H9 (cell line): ENCODE measurements at regions not wholly inside any gene's neighbourhood (a gene's known extent, or its start where the extent isn't known, plus 50 kb on each side); places are given as distances from the start of the nearest gene placed in this dataset.

ENCODE experiments used
- DNase-seq: peaks from one replicate; pipeline ENCODE4 v3.0.0-alpha.2; 2017
- H2AFZ ChIP-seq: one replicate; pipeline ENCODE4 v1.6.1; 2013; ENCODE audit warnings: mild to moderate bottlenecking, low read length, control low read depth, moderate library complexity
- H2AK5ac ChIP-seq: 2 replicates; pipeline ENCODE4 v1.6.1; 2013; ENCODE audit warnings: low read length, control low read depth, mixed read lengths; ENCODE audit not compliant: insufficient read length
- H2BK120ac ChIP-seq: one replicate; pipeline ENCODE4 v1.6.1; 2013; ENCODE audit warnings: low read depth, mild to moderate bottlenecking, low read length, control low read depth, inconsistent platforms; ENCODE audit not compliant: poor library complexity, severe bottlenecking
- H2BK12ac ChIP-seq: 2 replicates; pipeline ENCODE4 v1.6.1; 2013; ENCODE audit warnings: low read length, control low read depth, mixed read lengths, low read depth; ENCODE audit not compliant: insufficient read length
- H2BK15ac ChIP-seq: 2 replicates; pipeline ENCODE4 v1.6.1; 2013; ENCODE audit warnings: low read depth, low read length, control low read depth
- H2BK20ac ChIP-seq: one replicate; pipeline ENCODE4 v1.6.1; 2013; ENCODE audit warnings: low read depth, mild to moderate bottlenecking, low read length, control low read depth, inconsistent platforms; ENCODE audit not compliant: poor library complexity, severe bottlenecking
- H2BK5ac ChIP-seq: 2 replicates; pipeline ENCODE4 v1.6.1; 2013; ENCODE audit warnings: low read length, control low read depth, mixed read lengths; ENCODE audit not compliant: insufficient read length
- H3K14ac ChIP-seq: 2 replicates; pipeline ENCODE4 v1.6.1; 2013; ENCODE audit warnings: low read length, control low read depth; ENCODE audit not compliant: insufficient read depth
- H3K18ac ChIP-seq: 2 replicates; pipeline ENCODE4 v1.6.1; 2013; ENCODE audit warnings: low read depth, mild to moderate bottlenecking, mixed read lengths, low read length, control low read depth; ENCODE audit not compliant: insufficient read length
- H3K23ac ChIP-seq: 2 replicates; pipeline ENCODE4 v1.6.1; 2013; ENCODE audit warnings: low read length, control low read depth, mixed read lengths, low read depth; ENCODE audit not compliant: insufficient read length
- H3K23me2 ChIP-seq: 2 replicates; pipeline ENCODE4 v1.6.1; 2013; ENCODE audit warnings: low read depth, mild to moderate bottlenecking, mixed read lengths, low read length, control low read depth; ENCODE audit not compliant: insufficient read length, poor library complexity, severe bottlenecking
- H3K27ac ChIP-seq: 2 replicates; pipeline ENCODE4 v1.5.1; 2013; ENCODE audit warnings: low read length, control low read depth, mixed read lengths, low read depth; ENCODE audit not compliant: insufficient read length
- H3K27me3 ChIP-seq: 2 replicates; pipeline ENCODE4 v1.6.1; 2013; ENCODE audit warnings: low read length, control low read depth, inconsistent platforms; ENCODE audit not compliant: insufficient read depth
- H3K4ac ChIP-seq: 2 replicates; pipeline ENCODE4 v1.6.1; 2013; ENCODE audit warnings: low read depth, mild to moderate bottlenecking, control low read depth, inconsistent platforms, low read length, moderate library complexity
- H3K4me1 ChIP-seq: 2 replicates; pipeline ENCODE4 v1.6.1; 2013; ENCODE audit warnings: low read length, control low read depth, inconsistent platforms; ENCODE audit not compliant: insufficient read depth
- H3K4me2 ChIP-seq: 2 replicates; pipeline ENCODE4 v1.6.1; 2013; ENCODE audit warnings: low read length, control low read depth, mixed read lengths; ENCODE audit not compliant: insufficient read length, insufficient read depth
- H3K56ac ChIP-seq: 2 replicates; pipeline ENCODE4 v1.6.1; 2013; ENCODE audit warnings: low read depth, mild to moderate bottlenecking, mixed read lengths, low read length, control low read depth; ENCODE audit not compliant: insufficient read length
- H3K79me1 ChIP-seq: 2 replicates; pipeline ENCODE4 v1.6.1; 2013; ENCODE audit warnings: low read depth, mild to moderate bottlenecking, moderate library complexity, low read length, control low read depth, inconsistent platforms; ENCODE audit not compliant: insufficient read depth, poor library complexity, severe bottlenecking
- H3K79me2 ChIP-seq: 2 replicates; pipeline ENCODE4 v1.6.1; 2013; ENCODE audit warnings: low read length, control low read depth, inconsistent platforms; ENCODE audit not compliant: insufficient read depth
- H3K9ac ChIP-seq: 2 replicates; pipeline ENCODE4 v1.6.1; 2013; ENCODE audit warnings: low read length, control low read depth, mixed read lengths; ENCODE audit not compliant: insufficient read length; ENCODE audit errors: extremely low read depth
- H3K9me3 ChIP-seq: one replicate; pipeline ENCODE4 v1.6.1; 2013; ENCODE audit warnings: low read depth, low read length, inconsistent platforms; ENCODE audit not compliant: control insufficient read depth
- H3T11ph ChIP-seq: one replicate; pipeline ENCODE4 v1.6.1; 2013; ENCODE audit warnings: mild to moderate bottlenecking, low read length, control low read depth, inconsistent platforms
- H4K20me1 ChIP-seq: one replicate; pipeline ENCODE4 v1.6.1; 2013; ENCODE audit not compliant: control insufficient read depth, insufficient read length, insufficient read depth
- H4K5ac ChIP-seq: 2 replicates; pipeline ENCODE4 v1.6.1; 2013; ENCODE audit warnings: low read depth, mild to moderate bottlenecking, mixed read lengths, low read length, control low read depth; ENCODE audit not compliant: insufficient read length
- H4K8ac ChIP-seq: replicated peaks from 2 replicates; pipeline ENCODE4 v1.6.1; 2013; ENCODE audit warnings: low read length, control low read depth, mixed read lengths, low read depth; ENCODE audit not compliant: insufficient read length
- H4K91ac ChIP-seq: 2 replicates; pipeline ENCODE4 v1.6.1; 2013; ENCODE audit warnings: low read depth, mild to moderate bottlenecking, moderate library complexity, mixed read lengths, low read length, control low read depth; ENCODE audit not compliant: insufficient read length
- H3K27ac Mint-ChIP-seq, 3 experiments: 2 replicates in 2 of 3; 3 replicates in 1 of 3; pipeline ENCODE4 v1.8.0; 2020 to 2021; ENCODE audit warnings: mixed read lengths in 3 of 3, mild to moderate bottlenecking in 1 of 3, moderate library complexity in 1 of 3
- H3K27me3 Mint-ChIP-seq: 2 replicates; pipeline ENCODE4 v1.8.0; 2021; ENCODE audit warnings: low read depth, mild to moderate bottlenecking, moderate library complexity, mixed read lengths
- H3K36me3 Mint-ChIP-seq, 3 experiments: 2 replicates in 2 of 3; 3 replicates in 1 of 3; pipeline ENCODE4 v1.8.0; 2020 to 2021; ENCODE audit warnings: low read depth in 3 of 3, mixed read lengths in 3 of 3; ENCODE audit not compliant: insufficient read depth in 1 of 3
- H3K4me1 Mint-ChIP-seq, 2 experiments: 2 replicates each; pipeline ENCODE4 v1.8.0; 2020; ENCODE audit warnings: mixed read lengths in 2 of 2
- H3K4me3 Mint-ChIP-seq, 2 experiments: 2 replicates in 1 of 2; 3 replicates in 1 of 2; pipeline ENCODE4 v1.8.0; 2020 to 2021; ENCODE audit warnings: mild to moderate bottlenecking in 2 of 2, mixed read lengths in 2 of 2, moderate library complexity in 1 of 2
- H3K9me3 Mint-ChIP-seq, 2 experiments: 2 replicates in 1 of 2; 3 replicates in 1 of 2; pipeline ENCODE4 v1.8.0; 2020; ENCODE audit warnings: mild to moderate bottlenecking in 2 of 2, mixed read lengths in 2 of 2, moderate library complexity in 1 of 2
- CTCF ChIP-seq: fragments of 200-600 bp; sonication (generic); conservative IDR thresholded peaks from 3 replicates; pipeline ENCODE4 v1.8.0; 2021; ENCODE audit warnings: antibody characterized with exemption, mild to moderate bottlenecking
- WGBS: extraction: QIAGEN DNeasy Blood & Tissue Kit; methylation state at CpG from one replicate; pipeline ENCODE4 v1.1.7; 2013; ENCODE audit warnings: missing lambda C conversion rate, low lambda C conversion rate, mixed read lengths; ENCODE audit not compliant: insufficient read length; ENCODE audit errors: extremely low coverage; 5-methylcytosine and 5-hydroxymethylcytosine counted together

- TF ChIP-seq CTCF: no peak
- peaks cover 35% of the 10 kb centered on the region for H3K4me1 ChIP-seq
- H4K5ac ChIP-seq: no peak overlapping the region
- H3K23me2 ChIP-seq: no peaks in the 10 kb centered on the region
- no peaks in the 10 kb centered on the region for H3K9me3 ChIP-seq
- H3K27ac Mint-ChIP-seq: peak overlapping the region in 1 of 3 experiments; percentile 96; a peak in 3 of 7 replicates
- H2BK5ac ChIP-seq: no peak overlapping the region
- no peaks in the 10 kb centered on the region for H3K79me1 ChIP-seq
- H2BK20ac ChIP-seq: no peak overlapping the region
- no peak overlapping the region for H4K8ac ChIP-seq
- H3K27me3 Mint-ChIP-seq: no peaks in the 10 kb centered on the region
- no peak overlapping the region for H3K4me2 ChIP-seq
- peaks cover 46 to 53% of the 10 kb centered on the region in 2 experiments for H3K4me1 Mint-ChIP-seq
- H3K56ac ChIP-seq: no peak overlapping the region
- H2AFZ ChIP-seq: no peak overlapping the region
- peak overlapping the region; percentile 51 for H2AK5ac ChIP-seq
- no peak overlapping the region for H3K14ac ChIP-seq
- no peaks in the 10 kb centered on the region for H4K20me1 ChIP-seq
- peaks cover 0 to 35% of the 10 kb centered on the region in 2 experiments; a peak in 2 of 5 replicates for H3K9me3 Mint-ChIP-seq
- H3K23ac ChIP-seq: no peak overlapping the region
- no peak overlapping the region for H3K27ac ChIP-seq
- H4K91ac ChIP-seq: no peak overlapping the region
- no peak overlapping the region for H3T11ph ChIP-seq
- no peak overlapping the region for H3K4ac ChIP-seq
- no peak for DNase-seq
- no peak overlapping the region for H3K18ac ChIP-seq
- peaks cover 0 to 4% (median 0%) of the 10 kb centered on the region in 3 experiments; a peak in 2 of 7 replicates for H3K36me3 Mint-ChIP-seq
- peak overlapping the region in 1 of 2 experiments; percentile 2; a peak in 1 of 5 replicates for H3K4me3 Mint-ChIP-seq
- H2BK15ac ChIP-seq: peak overlapping the region; percentile 10; the same call in 1 of the 2 replicates
- no peaks in the 10 kb centered on the region for H3K79me2 ChIP-seq
- H2BK12ac ChIP-seq: no peak overlapping the region
- WGBS: no CpG with 5 or more reads among the region's 10 CpGs
- H3K9ac ChIP-seq: no peak overlapping the region
- no peak overlapping the region for H2BK120ac ChIP-seq
- H3K27me3 ChIP-seq: no peaks in the 10 kb centered on the region
Measured at GRCh38 chrX:107560041-107560440, 68.3 kb upstream of the PRPS1 start.
